ENCODE measurements at regions not wholly inside any gene's neighbourhood (a gene's known extent, or its start where the extent isn't known, plus 50 kb on each side); places are given as distances from the start of the nearest gene placed in this dataset.

DNA sequence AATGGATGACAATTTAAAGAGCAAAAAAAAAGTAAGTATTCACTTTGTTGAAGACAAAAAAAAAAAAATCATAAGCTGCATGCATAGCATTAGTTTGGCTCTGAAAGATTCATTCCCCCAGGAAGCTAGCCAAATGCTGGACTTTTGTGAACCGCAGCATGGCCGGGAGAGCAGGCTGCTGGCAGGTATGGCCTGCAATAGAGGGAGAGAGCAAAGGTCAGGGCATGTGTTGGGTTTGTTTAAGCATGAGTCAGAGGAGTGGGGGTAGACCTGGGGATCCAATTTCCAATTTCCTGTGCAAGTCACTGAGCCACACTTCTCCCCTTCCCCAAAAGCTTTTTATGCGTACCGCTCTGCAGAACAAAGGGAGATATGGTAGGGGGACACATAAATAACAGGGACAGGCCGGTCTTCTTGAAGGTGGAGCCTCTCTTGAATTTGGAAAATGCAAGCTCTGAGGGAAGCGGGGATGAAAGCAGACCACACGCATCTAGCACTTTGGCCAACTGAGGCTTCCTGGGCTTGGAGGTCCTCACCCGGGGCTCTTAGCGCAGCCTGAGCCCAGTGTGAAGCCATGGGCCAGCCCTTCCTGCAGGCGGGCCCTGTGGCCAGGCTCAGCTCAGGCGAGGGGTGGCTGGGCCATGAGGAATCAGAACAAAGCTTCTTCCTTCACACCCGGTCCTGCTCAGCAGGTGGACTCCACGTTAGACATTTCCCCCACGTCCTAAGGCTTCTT lies 171.1 kb downstream of the TOMM20 start (continued):
- TF ChIP-seq FOXC1 (CRISPR knock-in tag; IDR thresholded peaks at IDR 0.05; ENCODE audit: borderline replicate concordance) (no peak), KDM3A (CRISPR knock-in tag; IDR thresholded peaks at IDR 0.05; ENCODE audit: low read depth) (peak; percentile 79; the same call in 1 of the 2 replicates), ZNF562 (CRISPR knock-in tag; IDR thresholded peaks at IDR 0.05; ENCODE audit: borderline replicate concordance) (no peak), NFRKB (IDR thresholded peaks at IDR 0.05) (no peak), HOXA7 (CRISPR knock-in tag; IDR thresholded peaks at IDR 0.05) (no peak), ZNF24 (IDR thresholded peaks at IDR 0.05) (peak; percentile 36; the same call in 1 of the 2 replicates), MED1 (CRISPR knock-in tag; IDR thresholded peaks at IDR 0.05) (peak; percentile 99), ELF3 (CRISPR knock-in tag; IDR thresholded peaks at IDR 0.05) (peak; percentile 91), ZFP36L2 (CRISPR knock-in tag; IDR thresholded peaks at IDR 0.05) (no peak), REPIN1 (CRISPR knock-in tag; IDR thresholded peaks at IDR 0.05; ENCODE audit: borderline replicate concordance, low read depth) (peak; percentile 52; the same call in 1 of the 2 replicates), ZSCAN21 (CRISPR knock-in tag; IDR thresholded peaks at IDR 0.05; ENCODE audit: borderline replicate concordance) (no peak; the same call in 1 of the 2 replicates), ZNF230 (CRISPR knock-in tag; IDR thresholded peaks at IDR 0.05) (0 out of 2 replicates have a peak, but pooled peaks have one; percentile 24), MAFF (IDR thresholded peaks at IDR 0.05; ENCODE audit: low read depth, low read length) (no peak), ZNF530 (CRISPR knock-in tag; IDR thresholded peaks at IDR 0.05; ENCODE audit: low read depth) (0 out of 2 replicates have a peak, but pooled peaks have one; percentile 50), FOXK2 (IDR thresholded peaks at IDR 0.05) (no peak), ZNF558 (CRISPR knock-in tag; IDR thresholded peaks at IDR 0.05; ENCODE audit: borderline replicate concordance) (peak; percentile 97), DR1 (CRISPR knock-in tag; IDR thresholded peaks at IDR 0.05) (no peak; the same call in 1 of the 2 replicates), RARG (CRISPR knock-in tag; IDR thresholded peaks at IDR 0.05; ENCODE audit: low read depth) (no peak), ZNF773 (CRISPR knock-in tag; IDR thresholded peaks at IDR 0.05; ENCODE audit: borderline replicate concordance) (no peak), ZNF792 (CRISPR knock-in tag; IDR thresholded peaks at IDR 0.05) (peak; percentile 82; the same call in 1 of the 2 replicates), ZMYM3 (CRISPR knock-in tag; IDR thresholded peaks at IDR 0.05) (peak; percentile 65; the same call in 1 of the 2 replicates), ATM (IDR thresholded peaks at IDR 0.05; ENCODE audit: borderline replicate concordance) (no peak), CC2D1A (CRISPR knock-in tag; IDR thresholded peaks at IDR 0.05) (no peak)
- TF ChIP-seq, protein P1, sequence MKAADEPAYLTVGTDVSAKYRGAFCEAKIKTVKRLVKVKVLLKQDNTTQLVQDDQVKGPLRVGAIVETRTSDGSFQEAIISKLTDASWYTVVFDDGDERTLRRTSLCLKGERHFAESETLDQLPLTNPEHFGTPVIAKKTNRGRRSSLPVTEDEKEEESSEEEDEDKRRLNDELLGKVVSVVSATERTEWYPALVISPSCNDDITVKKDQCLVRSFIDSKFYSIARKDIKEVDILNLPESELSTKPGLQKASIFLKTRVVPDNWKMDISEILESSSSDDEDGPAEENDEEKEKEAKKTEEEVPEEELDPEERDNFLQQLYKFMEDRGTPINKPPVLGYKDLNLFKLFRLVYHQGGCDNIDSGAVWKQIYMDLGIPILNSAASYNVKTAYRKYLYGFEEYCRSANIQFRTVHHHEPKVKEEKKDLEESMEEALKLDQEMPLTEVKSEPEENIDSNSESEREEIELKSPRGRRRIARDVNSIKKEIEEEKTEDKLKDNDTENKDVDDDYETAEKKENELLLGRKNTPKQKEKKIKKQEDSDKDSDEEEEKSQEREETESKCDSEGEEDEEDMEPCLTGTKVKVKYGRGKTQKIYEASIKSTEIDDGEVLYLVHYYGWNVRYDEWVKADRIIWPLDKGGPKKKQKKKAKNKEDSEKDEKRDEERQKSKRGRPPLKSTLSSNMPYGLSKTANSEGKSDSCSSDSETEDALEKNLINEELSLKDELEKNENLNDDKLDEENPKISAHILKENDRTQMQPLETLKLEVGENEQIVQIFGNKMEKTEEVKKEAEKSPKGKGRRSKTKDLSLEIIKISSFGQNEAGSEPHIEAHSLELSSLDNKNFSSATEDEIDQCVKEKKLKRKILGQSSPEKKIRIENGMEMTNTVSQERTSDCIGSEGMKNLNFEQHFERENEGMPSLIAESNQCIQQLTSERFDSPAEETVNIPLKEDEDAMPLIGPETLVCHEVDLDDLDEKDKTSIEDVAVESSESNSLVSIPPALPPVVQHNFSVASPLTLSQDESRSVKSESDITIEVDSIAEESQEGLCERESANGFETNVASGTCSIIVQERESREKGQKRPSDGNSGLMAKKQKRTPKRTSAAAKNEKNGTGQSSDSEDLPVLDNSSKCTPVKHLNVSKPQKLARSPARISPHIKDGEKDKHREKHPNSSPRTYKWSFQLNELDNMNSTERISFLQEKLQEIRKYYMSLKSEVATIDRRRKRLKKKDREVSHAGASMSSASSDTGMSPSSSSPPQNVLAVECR (CRISPR knock-in tag; IDR thresholded peaks at IDR 0.05; ENCODE audit: borderline replicate concordance), result peak; percentile 43; the same call in 1 of the 2 replicates
- TF ChIP-seq, protein P2, sequence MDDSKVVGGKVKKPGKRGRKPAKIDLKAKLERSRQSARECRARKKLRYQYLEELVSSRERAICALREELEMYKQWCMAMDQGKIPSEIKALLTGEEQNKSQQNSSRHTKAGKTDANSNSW (CRISPR knock-in tag; IDR thresholded peaks at IDR 0.05; ENCODE audit: borderline replicate concordance), result no peak
